ENCODE measurements at regions not wholly inside any gene's neighbourhood (a gene's known extent, or its start where the extent isn't known, plus 50 kb on each side); places are given as distances from the start of the nearest gene placed in this dataset.

GRCh38 chr16:79965718-79966117 is 365.2 kb upstream of the MAF start:
- TF ChIP-seq CTCF (conservative IDR thresholded peaks at IDR 0.05; ENCODE audit: low read depth, low read length) (no peak), EZH2 (IDR thresholded peaks at IDR 0.05; ENCODE audit: borderline replicate concordance, low read depth, low read length, poor library complexity, severe bottlenecking) (no peak)
